ENCODE measurements at regions not wholly inside any gene's neighbourhood (a gene's known extent, or its start where the extent isn't known, plus 50 kb on each side); places are given as distances from the start of the nearest gene placed in this dataset.
"Not testable (repeated sequence)": the region's sequence is repeated elsewhere in the genome, so short reads cannot be mapped to it uniquely, and the experiment has no call there.

- no peak for DNase-seq (ENCODE audit: low spot score in 2 of 2)
- no peaks in the 10 kb centered on the region for H3K4me1 ChIP-seq
- TF ChIP-seq CTCF (IDR thresholded peaks at IDR 0.05), result no peak
- H3K9me3 ChIP-seq, result no peaks in the 10 kb centered on the region
- H3K36me3 ChIP-seq, result no peaks in the 10 kb centered on the region
- no peak overlapping the region for H3K27ac ChIP-seq
- intact Hi-C loops (cut with DNase I), result no loop called here
- no peak overlapping the region for H3K4me3 ChIP-seq
- H3K27me3 ChIP-seq, result no peaks in the 10 kb centered on the region
Observed at GRCh38 chr6:14781772-14782525, 463.9 kb upstream of the JARID2 start.

GRCh38 chr6:14782921-14783464, 462.9 kb upstream of the JARID2 start:
- H3K27ac ChIP-seq; H3K36me3 ChIP-seq; H3K4me1 ChIP-seq; DNase-seq (ENCODE audit: low spot score in 2 of 2); H3K27me3 ChIP-seq; H3K4me3 ChIP-seq; intact Hi-C loops (cut with DNase I); H3K9me3 ChIP-seq: not testable (repeated sequence)

- H3K36me3 ChIP-seq, result no peaks in the 10 kb centered on the region
- H3K27ac ChIP-seq, result no peak overlapping the region
- no peaks in the 10 kb centered on the region for H3K4me1 ChIP-seq
- H3K9me3 ChIP-seq, result no peaks in the 10 kb centered on the region
- no peak for TF ChIP-seq CTCF (IDR thresholded peaks at IDR 0.05)
- DNase-seq (ENCODE audit: low spot score in 2 of 2), result no peak
- no peaks in the 10 kb centered on the region for H3K27me3 ChIP-seq
- no peak overlapping the region for H3K4me3 ChIP-seq
- intact Hi-C loops (cut with DNase I), result no loop called here
Observed at GRCh38 chr6:14783594-14783993, 462.3 kb upstream of the JARID2 start.

- no peak for DNase-seq (ENCODE audit: low spot score in 2 of 2)
- intact Hi-C loops (cut with DNase I), result no loop called here
- no peak for TF ChIP-seq CTCF (IDR thresholded peaks at IDR 0.05)
- no peaks in the 10 kb centered on the region for H3K4me1 ChIP-seq
- no peaks in the 10 kb centered on the region for H3K36me3 ChIP-seq
- no peak overlapping the region for H3K4me3 ChIP-seq
- H3K27me3 ChIP-seq, result no peaks in the 10 kb centered on the region
- H3K27ac ChIP-seq, result no peak overlapping the region
- H3K9me3 ChIP-seq, result no peaks in the 10 kb centered on the region
Observed at GRCh38 chr6:14784596-14785492, 461.0 kb upstream of the JARID2 start.

- no peaks in the 10 kb centered on the region for H3K9me3 ChIP-seq
- H3K27me3 ChIP-seq, result no peaks in the 10 kb centered on the region
- no peak for DNase-seq (ENCODE audit: low spot score in 2 of 2)
- no peak for TF ChIP-seq CTCF (IDR thresholded peaks at IDR 0.05)
- no peaks in the 10 kb centered on the region for H3K4me1 ChIP-seq
- intact Hi-C loops (cut with DNase I), result no loop called here
- H3K4me3 ChIP-seq, result no peak overlapping the region
- H3K36me3 ChIP-seq, result no peaks in the 10 kb centered on the region
- no peak overlapping the region for H3K27ac ChIP-seq
Observed at GRCh38 chr6:14785493-14785790, 460.4 kb upstream of the JARID2 start.

- no peak overlapping the region for H3K27ac ChIP-seq
- no peaks in the 10 kb centered on the region for H3K4me1 ChIP-seq
- H3K27me3 ChIP-seq, result no peaks in the 10 kb centered on the region
- no peak overlapping the region for H3K4me3 ChIP-seq
- DNase-seq (ENCODE audit: low spot score in 2 of 2), result no peak
- no peaks in the 10 kb centered on the region for H3K36me3 ChIP-seq
- no peaks in the 10 kb centered on the region for H3K9me3 ChIP-seq
- intact Hi-C loops (cut with DNase I), result no loop called here
- no peak for TF ChIP-seq CTCF (IDR thresholded peaks at IDR 0.05)
Observed at GRCh38 chr6:14786008-14786407, 459.9 kb upstream of the JARID2 start.
